ENCODE measurements at regions not wholly inside any gene's neighbourhood (a gene's known extent, or its start where the extent isn't known, plus 50 kb on each side); places are given as distances from the start of the nearest gene placed in this dataset.

- TF ChIP-seq CTCF (IDR thresholded peaks at IDR 0.05; ENCODE audit: borderline replicate concordance, insufficient read depth, low read depth, low read length), result no peak
- H3K4me3 ChIP-seq (ENCODE audit: low read depth, low read length), result no peak overlapping the region
Observed at GRCh38 chr13:65054277-65054676, 2175.9 kb downstream of the PCDH9 start.

DNA sequence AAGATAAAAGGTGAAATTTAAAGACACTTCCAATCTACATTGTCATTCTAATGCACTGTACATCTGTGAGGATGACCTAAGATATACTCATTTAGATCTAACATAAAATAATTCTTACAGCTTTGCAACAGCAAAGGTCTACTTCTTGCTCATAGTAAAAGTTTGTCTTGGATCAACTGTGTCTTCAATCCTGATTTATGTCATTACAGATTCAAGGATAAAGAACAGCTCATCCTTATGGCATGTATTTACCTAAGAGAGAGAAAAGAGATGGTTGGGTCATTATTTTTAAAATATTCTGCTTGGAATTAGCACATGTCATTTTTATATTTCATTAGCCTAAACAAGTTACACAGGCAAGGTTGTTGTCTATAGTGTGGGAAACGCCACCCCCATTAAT, 2193.1 kb downstream of the PCDH9 start:
- no peak overlapping the region for H3K4me3 ChIP-seq (ENCODE audit: low read depth, low read length)
- no peak for TF ChIP-seq CTCF (IDR thresholded peaks at IDR 0.05; ENCODE audit: borderline replicate concordance, insufficient read depth, low read depth, low read length)

DNA sequence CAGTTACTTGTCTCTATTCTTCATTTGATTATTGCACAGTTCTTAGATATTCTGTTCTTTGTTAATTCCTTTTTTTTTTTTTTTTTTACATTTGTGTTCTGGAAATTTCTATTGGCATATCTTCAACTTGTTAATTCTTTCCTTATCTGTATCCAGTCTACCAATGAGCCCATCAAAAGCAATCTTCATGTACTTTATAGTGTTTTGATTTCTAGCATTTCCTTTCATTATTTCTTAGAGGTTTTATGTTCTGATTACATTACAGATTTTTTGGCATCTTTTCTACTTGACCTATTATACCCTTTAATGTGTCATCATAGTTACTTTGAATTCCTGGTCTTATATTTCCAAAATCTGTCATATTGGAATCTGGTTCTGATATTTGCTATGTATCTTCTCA, 2194.8 kb downstream of the PCDH9 start:
- no peak for TF ChIP-seq CTCF (IDR thresholded peaks at IDR 0.05; ENCODE audit: borderline replicate concordance, insufficient read depth, low read depth, low read length)
- no peak overlapping the region for H3K4me3 ChIP-seq (ENCODE audit: low read depth, low read length)

DNA sequence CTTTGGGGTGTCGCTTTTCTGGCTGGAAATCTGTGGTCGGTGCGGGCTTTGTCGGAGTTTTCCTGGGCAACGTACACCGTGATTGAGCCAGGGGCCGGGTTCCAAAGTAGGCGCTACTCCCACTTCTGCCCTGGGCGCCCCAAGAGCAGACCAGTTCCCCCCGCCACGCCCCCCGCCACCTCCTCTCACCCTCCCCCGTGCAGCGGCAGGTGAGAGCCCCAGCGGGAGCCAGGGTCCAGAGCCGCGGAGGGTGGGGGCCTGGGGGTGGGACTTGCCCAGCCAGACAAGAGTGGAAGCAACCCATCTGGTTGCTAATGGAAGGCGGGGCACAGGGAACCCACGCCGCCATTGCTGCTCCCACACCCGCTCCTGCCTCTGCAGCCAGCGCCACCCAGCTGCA, 2195.9 kb downstream of the PCDH9 start:
- H3K4me3 ChIP-seq (ENCODE audit: low read depth, low read length), result no peak overlapping the region
- TF ChIP-seq CTCF (IDR thresholded peaks at IDR 0.05; ENCODE audit: borderline replicate concordance, insufficient read depth, low read depth, low read length), result no peak

- no peak overlapping the region for H3K4me3 ChIP-seq (ENCODE audit: low read depth, low read length)
- TF ChIP-seq CTCF (IDR thresholded peaks at IDR 0.05; ENCODE audit: borderline replicate concordance, insufficient read depth, low read depth, low read length), result no peak
Observed at GRCh38 chr13:65032825-65033224, 2197.3 kb downstream of the PCDH9 start.

DNA sequence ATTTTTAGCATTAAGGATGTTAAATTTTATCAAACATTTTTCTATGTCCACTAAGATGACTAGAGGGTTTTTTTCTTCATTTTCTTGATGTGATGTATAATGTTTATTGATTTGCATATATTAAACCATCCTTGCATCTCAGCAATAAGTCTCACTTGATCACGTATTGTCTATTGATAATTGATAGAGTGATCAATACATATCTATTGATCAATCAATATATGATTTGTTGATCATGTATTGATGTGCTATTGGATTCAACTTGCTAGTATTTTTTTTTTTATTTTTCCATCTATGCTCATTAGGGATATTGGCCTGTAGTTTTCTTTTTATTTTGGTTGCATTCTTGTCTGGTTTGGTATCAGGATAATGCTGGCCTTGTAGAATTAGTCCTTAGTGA, 2202.0 kb downstream of the PCDH9 start:
- no peak for TF ChIP-seq CTCF (IDR thresholded peaks at IDR 0.05; ENCODE audit: borderline replicate concordance, insufficient read depth, low read depth, low read length)

DNA sequence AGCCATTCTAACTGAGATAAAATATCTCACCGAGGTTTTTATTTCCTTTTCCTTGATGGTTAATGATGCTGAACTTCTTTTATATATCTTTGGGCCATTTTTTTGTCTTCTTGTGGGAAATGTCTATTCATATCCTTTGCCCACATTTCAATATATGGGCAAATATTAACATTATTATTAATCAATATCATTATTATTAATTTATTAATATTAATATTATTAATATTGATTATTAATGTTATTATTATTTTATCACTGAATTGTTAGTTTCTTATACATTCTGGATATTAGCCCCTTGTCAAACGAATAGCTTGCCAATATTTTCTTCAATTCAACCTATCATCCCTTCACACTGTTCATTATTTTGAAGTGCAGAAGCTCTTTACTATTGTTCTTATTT, 2203.6 kb downstream of the PCDH9 start:
- TF ChIP-seq CTCF (IDR thresholded peaks at IDR 0.05; ENCODE audit: borderline replicate concordance, insufficient read depth, low read depth, low read length), result no peak
- no peak overlapping the region for H3K4me3 ChIP-seq (ENCODE audit: low read depth, low read length)

More for the DNA sequence above, 2202.0 kb downstream of the PCDH9 start:
- no peak overlapping the region for H3K4me3 ChIP-seq (ENCODE audit: low read depth, low read length)
